ENCODE measurements at regions not wholly inside any gene's neighbourhood (a gene's known extent, or its start where the extent isn't known, plus 50 kb on each side); places are given as distances from the start of the nearest gene placed in this dataset.

DNA sequence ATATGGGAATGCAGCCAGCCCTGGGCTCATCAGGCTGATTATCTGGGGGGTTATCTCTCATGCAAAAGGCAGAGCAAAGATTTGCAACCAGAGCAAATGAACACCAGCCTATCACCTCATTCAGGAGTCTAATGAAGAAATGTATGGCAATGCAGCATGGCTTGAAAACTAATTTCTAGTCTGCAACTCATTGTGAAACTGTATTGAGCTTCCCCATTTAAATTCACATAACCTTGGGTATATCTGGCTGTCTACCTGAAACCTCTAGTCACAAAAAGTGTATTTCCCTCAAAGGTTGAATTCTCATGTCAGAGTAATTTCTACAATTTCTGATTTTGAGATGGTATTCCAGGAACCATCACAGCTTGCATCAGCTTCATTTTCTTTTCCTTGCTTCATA is 240.0 kb downstream of the SDHAF3 start:
- no peaks in the 10 kb centered on the region for H3K36me3 ChIP-seq (ENCODE audit: insufficient read depth)
- no peaks in the 10 kb centered on the region for H3F3A ChIP-seq (replicated peaks; ENCODE audit: low read depth)
- H3K4me1 ChIP-seq (ENCODE audit: insufficient read depth): 0 out of 2 replicates have a peak, but pooled peaks cover 3% of the 10 kb centered on the region
- Mint-ChIP-seq H3K9me3 (no peaks in the 10 kb centered on the region), H3K27ac (no peak overlapping the region), H3K4me3 (no peak overlapping the region), H3K4me1 (peaks cover 4% of the 10 kb centered on the region; the same call in 2 of the 3 replicates), H3K36me3 (ENCODE audit: low read depth) (no peaks in the 10 kb centered on the region), H3K27me3 (ENCODE audit: insufficient read depth, low read depth, poor library complexity) (no peaks in the 10 kb centered on the region)
- no peak for ATAC-seq
- TF ChIP-seq JUNB (IDR thresholded peaks at IDR 0.05; ENCODE audit: unreplicated experiment): no peak
- no peak for TF ChIP-seq EZH2phosphoT487 (IDR thresholded peaks at IDR 0.05; ENCODE audit: unreplicated experiment)
- TF ChIP-seq ZNF331 (CRISPR knock-in tag; IDR thresholded peaks at IDR 0.05; ENCODE audit: low read depth): no peak
- no peak for TF ChIP-seq POLR2AphosphoS5 (IDR thresholded peaks at IDR 0.05; ENCODE audit: low read depth)
- no peak for TF ChIP-seq CTCF (conservative IDR thresholded peaks at IDR 0.05; ENCODE audit: low read depth in 2 of 2)
- TF ChIP-seq ZNF114 (CRISPR knock-in tag; IDR thresholded peaks at IDR 0.05): no peak
- no peak for TF ChIP-seq STAT1 (IDR thresholded peaks at IDR 0.05; ENCODE audit: unreplicated experiment)
- no peak for TF ChIP-seq CREB1 (CRISPR knock-in tag; IDR thresholded peaks at IDR 0.05; ENCODE audit: low read depth)
- TF ChIP-seq EZH2 (IDR thresholded peaks at IDR 0.05; ENCODE audit: low read depth, unreplicated experiment): no peak
- DNase-seq (ENCODE audit: low spot score): no peak
- no peaks in the 10 kb centered on the region for H3K79me2 ChIP-seq (replicated peaks; ENCODE audit: insufficient read depth)
- no peak overlapping the region for H3K4me2 ChIP-seq
- H3K27ac ChIP-seq (ENCODE audit: low read depth): no peak overlapping the region
- H3K27me3 ChIP-seq (ENCODE audit: insufficient read depth): no peaks in the 10 kb centered on the region
- no peak overlapping the region for H2AFZ ChIP-seq
- no peak overlapping the region for H3K4me3 ChIP-seq
- H3K9me2 ChIP-seq (ENCODE audit: insufficient read depth): no peaks in the 10 kb centered on the region
- no peaks in the 10 kb centered on the region for H4K20me1 ChIP-seq (replicated peaks; ENCODE audit: insufficient read depth)

DNA sequence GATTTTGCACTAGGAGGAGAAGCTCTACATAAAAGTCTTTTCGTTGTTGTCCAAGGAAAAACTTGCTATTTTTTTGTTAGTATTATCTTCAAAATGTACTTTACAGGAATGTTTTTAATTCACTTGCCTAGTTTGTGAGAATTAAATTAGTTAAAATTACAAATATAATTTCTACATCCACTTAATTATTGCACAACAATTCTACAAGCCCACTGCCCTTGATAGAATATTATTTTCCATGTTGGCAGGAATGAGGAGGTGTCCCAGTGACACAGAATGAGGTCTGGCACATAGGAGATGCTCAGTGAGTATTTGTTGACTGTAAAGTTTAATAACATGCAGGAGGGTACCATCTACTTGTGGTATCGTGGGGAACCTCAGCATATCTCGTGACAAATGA is 255.4 kb downstream of the SDHAF3 start:
- H3K36me3 ChIP-seq (ENCODE audit: insufficient read depth): no peaks in the 10 kb centered on the region
- no peaks in the 10 kb centered on the region for H4K20me1 ChIP-seq (replicated peaks; ENCODE audit: insufficient read depth)
- Mint-ChIP-seq H3K4me3 (no peak overlapping the region), H3K9me3 (no peaks in the 10 kb centered on the region; the same call in 2 of the 3 replicates), H3K4me1 (peaks cover 21% of the 10 kb centered on the region), H3K27me3 (ENCODE audit: insufficient read depth, low read depth, poor library complexity) (peaks cover 4% of the 10 kb centered on the region), H3K27ac (no peak overlapping the region), H3K36me3 (ENCODE audit: low read depth) (no peaks in the 10 kb centered on the region; the same call in 2 of the 3 replicates)
- no peaks in the 10 kb centered on the region for H3K27me3 ChIP-seq (ENCODE audit: insufficient read depth)
- no peak for ATAC-seq
- no peaks in the 10 kb centered on the region for H3F3A ChIP-seq (replicated peaks; ENCODE audit: low read depth)
- H2AFZ ChIP-seq: no peak overlapping the region
- no peak overlapping the region for H3K27ac ChIP-seq (ENCODE audit: low read depth)
- no peak for DNase-seq (ENCODE audit: low spot score)
- peaks cover 7% of the 10 kb centered on the region for H3K4me1 ChIP-seq (ENCODE audit: insufficient read depth)
- H3K4me2 ChIP-seq: no peak overlapping the region
- H3K4me3 ChIP-seq: no peak overlapping the region
- H3K79me2 ChIP-seq (replicated peaks; ENCODE audit: insufficient read depth): no peaks in the 10 kb centered on the region
- peaks cover 5% of the 10 kb centered on the region; the same call in 1 of the 2 replicates for H3K9me2 ChIP-seq (ENCODE audit: insufficient read depth)
- no peak for TF ChIP-seq CTCF (conservative IDR thresholded peaks at IDR 0.05; ENCODE audit: low read depth in 2 of 2)
- TF ChIP-seq EZH2phosphoT487 (IDR thresholded peaks at IDR 0.05; ENCODE audit: unreplicated experiment): no peak
- TF ChIP-seq ZNF331 (CRISPR knock-in tag; IDR thresholded peaks at IDR 0.05; ENCODE audit: low read depth): no peak
- no peak for TF ChIP-seq ZNF114 (CRISPR knock-in tag; IDR thresholded peaks at IDR 0.05)
- TF ChIP-seq, protein P1, sequence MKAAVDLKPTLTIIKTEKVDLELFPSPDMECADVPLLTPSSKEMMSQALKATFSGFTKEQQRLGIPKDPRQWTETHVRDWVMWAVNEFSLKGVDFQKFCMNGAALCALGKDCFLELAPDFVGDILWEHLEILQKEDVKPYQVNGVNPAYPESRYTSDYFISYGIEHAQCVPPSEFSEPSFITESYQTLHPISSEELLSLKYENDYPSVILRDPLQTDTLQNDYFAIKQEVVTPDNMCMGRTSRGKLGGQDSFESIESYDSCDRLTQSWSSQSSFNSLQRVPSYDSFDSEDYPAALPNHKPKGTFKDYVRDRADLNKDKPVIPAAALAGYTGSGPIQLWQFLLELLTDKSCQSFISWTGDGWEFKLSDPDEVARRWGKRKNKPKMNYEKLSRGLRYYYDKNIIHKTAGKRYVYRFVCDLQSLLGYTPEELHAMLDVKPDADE (IDR thresholded peaks at IDR 0.05): no peak
- no peak for TF ChIP-seq REST (IDR thresholded peaks at IDR 0.05; ENCODE audit: unreplicated experiment)
- TF ChIP-seq STAT1 (IDR thresholded peaks at IDR 0.05; ENCODE audit: unreplicated experiment): no peak
- no peak for TF ChIP-seq EZH2 (IDR thresholded peaks at IDR 0.05; ENCODE audit: low read depth, unreplicated experiment)
- no peak for TF ChIP-seq NANOG (IDR thresholded peaks at IDR 0.05; ENCODE audit: borderline replicate concordance)
- no peak for TF ChIP-seq POLR2AphosphoS5 (IDR thresholded peaks at IDR 0.05; ENCODE audit: low read depth)

Measured in GM23338 (cell line).